Activated CD4-positive, alpha-beta T cell treated with anti-CD3 and anti-CD28 coated beads, Interleukin-2, amount 50 U/mL, for 1 hour (primary cell): ENCODE measurements at regions not wholly inside any gene's neighbourhood (a gene's known extent, or its start where the extent isn't known, plus 50 kb on each side); places are given as distances from the start of the nearest gene placed in this dataset.
"Not testable (repeated sequence)": the region's sequence is repeated elsewhere in the genome, so short reads cannot be mapped to it uniquely, and the experiment has no call there.

Source experiments
- DNase-seq: peaks from one replicate; pipeline ENCODE4 v3.0.0-alpha.2; 2020

- DNase-seq, result no peak
Observed at GRCh38 chr10:27344568-27345454, 104.2 kb upstream of the ACBD5 start.

- DNase-seq, result no peak
Observed at GRCh38 chr10:27341001-27341400, 100.4 kb upstream of the ACBD5 start.

GRCh38 chr10:27335246-27335645 lies 94.6 kb upstream of the ACBD5 start:
- DNase-seq, result not testable (repeated sequence)

- no peak for DNase-seq
Observed at GRCh38 chr10:27330074-27330473, 89.5 kb upstream of the ACBD5 start.

GRCh38 chr10:27328946-27329345 lies 88.3 kb upstream of the ACBD5 start:
- no peak for DNase-seq

GRCh38 chr10:27326748-27327147 lies 86.2 kb upstream of the ACBD5 start:
- not testable (repeated sequence) for DNase-seq

- DNase-seq, result peak; percentile 1
Observed at GRCh38 chr10:27319752-27320431, 79.3 kb upstream of the ACBD5 start.

GRCh38 chr10:27319139-27319538 lies 78.5 kb upstream of the ACBD5 start:
- DNase-seq, result not testable (repeated sequence)

GRCh38 chr10:27315082-27315481 lies 74.5 kb upstream of the ACBD5 start:
- not testable (repeated sequence) for DNase-seq

GRCh38 chr10:27313586-27313985 lies 73.0 kb upstream of the ACBD5 start:
- not testable (repeated sequence) for DNase-seq

GRCh38 chr10:27312854-27313253 lies 72.3 kb upstream of the ACBD5 start:
- DNase-seq, result no peak

- not testable (repeated sequence) for DNase-seq
Observed at GRCh38 chr10:27311809-27312208, 71.2 kb upstream of the ACBD5 start.

- not testable (repeated sequence) for DNase-seq
Observed at GRCh38 chr10:27298522-27298850, 57.9 kb upstream of the ACBD5 start.

GRCh38 chr10:27297844-27298521 lies 57.4 kb upstream of the ACBD5 start:
- DNase-seq, result no peak

- not testable (repeated sequence) for DNase-seq
Observed at GRCh38 chr10:27296285-27296684, 55.7 kb upstream of the ACBD5 start.

GRCh38 chr10:27291253-27291895 lies 50.8 kb upstream of the ACBD5 start:
- not testable (repeated sequence) for DNase-seq
